OCI-LY7 (cell line): ENCODE measurements at regions not wholly inside any gene's neighbourhood (a gene's known extent, or its start where the extent isn't known, plus 50 kb on each side); places are given as distances from the start of the nearest gene placed in this dataset.

Source experiments
- BruUV-seq: library from RNA; stranded (reverse); fragments of 400-500 nt; replicated peaks from 2 replicates; lab custom pipeline; 2021; lab: Mats Ljungman, UMichigan
- CTCF ChIA-PET: fragments of 300-600 bp; sonication (Branson Sonifier 250); formaldehyde crosslinking; loops from one replicate; lab custom pipeline; 2022; ENCODE audit warnings: antibody characterized with exemption; ENCODE audit not compliant: unreplicated experiment; lab: Charles Lee
- POLR2A ChIA-PET: fragments of 300-600 bp; sonication (Branson Sonifier 250); formaldehyde crosslinking; loops from one replicate; lab custom pipeline; 2022; ENCODE audit warnings: antibody characterized with exemption; lab: Charles Lee
- DNase-seq: peaks from one replicate; pipeline ENCODE4 v3.0.0-alpha.2; 2015; ENCODE audit warnings: low spot score
- H2AFZ ChIP-seq: fragments of 200-600 bp; sonication (generic), shearing (Covaris generic); 2 replicates; pipeline ENCODE4 v1.6.1; 2014; ENCODE audit warnings: mild to moderate bottlenecking, antibody characterized with exemption, low read length, moderate library complexity
- H3K27ac ChIP-seq: fragments of 200-600 bp; sonication (generic); 2 replicates; pipeline ENCODE4 v1.5.1; 2014; ENCODE audit warnings: mixed run types, low read depth, mild to moderate bottlenecking, moderate library complexity, low read length, inconsistent platforms; ENCODE audit not compliant: poor library complexity, severe bottlenecking
- H3K36me3 ChIP-seq: fragments of 200-600 bp; sonication (generic); 2 replicates; pipeline ENCODE4 v1.6.1; 2014; ENCODE audit warnings: mild to moderate bottlenecking, antibody characterized with exemption, low read length, moderate library complexity, mixed read lengths; ENCODE audit not compliant: insufficient read depth
- H3K4me1 ChIP-seq: fragments of 200-600 bp; sonication (generic); 2 replicates; pipeline ENCODE4 v1.5.1; 2014; ENCODE audit warnings: mild to moderate bottlenecking, low read length; ENCODE audit not compliant: insufficient read depth, poor library complexity, severe bottlenecking
- H3K4me2 ChIP-seq: fragments of 200-600 bp; sonication (generic); 2 replicates; pipeline ENCODE4 v1.6.1; 2014; ENCODE audit warnings: mild to moderate bottlenecking, low read length
- H3K4me3 ChIP-seq: fragments of 200-600 bp; sonication (generic); 2 replicates; pipeline ENCODE4 v1.5.1; 2014; ENCODE audit warnings: mild to moderate bottlenecking, low read depth, low read length; ENCODE audit not compliant: poor library complexity, severe bottlenecking
- H3K79me2 ChIP-seq: fragments of 200-600 bp; sonication (generic); 2 replicates; pipeline ENCODE4 v1.6.1; 2016; ENCODE audit warnings: low read depth, mild to moderate bottlenecking, low read length, moderate library complexity, mixed read lengths; ENCODE audit not compliant: insufficient read depth
- H3K9me2 ChIP-seq: fragments of 200-600 bp; sonication (generic); 2 replicates; pipeline ENCODE4 v1.6.1; 2016; ENCODE audit warnings: mild to moderate bottlenecking, low read length, mixed read lengths; ENCODE audit not compliant: insufficient read depth
- H3K9me3 ChIP-seq: fragments of 200-600 bp; sonication (generic); 2 replicates; pipeline ENCODE4 v1.6.1; 2014; ENCODE audit warnings: mild to moderate bottlenecking, mixed run types, low read length, mixed read lengths
- H4K20me1 ChIP-seq: fragments of 200-600 bp; sonication (generic); 2 replicates; pipeline ENCODE4 v1.6.1; 2014; ENCODE audit warnings: mild to moderate bottlenecking, antibody characterized with exemption, low read length, moderate library complexity, mixed read lengths; ENCODE audit not compliant: insufficient read depth
- CTCF ChIP-seq: fragments of 200-600 bp; sonication (generic); conservative IDR thresholded peaks from 2 replicates; pipeline ENCODE4 v1.5.1; 2014; ENCODE audit warnings: mild to moderate bottlenecking, antibody characterized with exemption, low read length, moderate library complexity, mixed read lengths
- EZH2phosphoT487 ChIP-seq: fragments of 200-600 bp; sonication (generic); IDR thresholded peaks from 2 replicates; pipeline ENCODE4 v1.6.1; 2018; ENCODE audit warnings: low read depth, borderline replicate concordance, mild to moderate bottlenecking, mixed run types, antibody characterized with exemption, low read length, moderate library complexity, mixed read lengths
- intact Hi-C: fragments of 100-400 bp; cut with micrococcal nuclease; formaldehyde crosslinking; loops from one replicate; pipeline ENCODE4 v1.10.0; 2022; ENCODE audit not compliant: unreplicated experiment

GRCh38 chr16:64724339-64724738, 397.5 kb downstream of the CDH11 start:
- no peak overlapping the region for H3K27ac ChIP-seq
- no peaks in the 10 kb centered on the region for H3K36me3 ChIP-seq
- no TSS peak for BruUV-seq
- ChIA-PET POLR2A (interaction anchor here (1.3 kb wide), 1 partner anchor 24 kb away, joined by 3 read pairs; no protein-coding TSS in a partner anchor), CTCF (no interaction called here)
- H3K4me1 ChIP-seq = no peaks in the 10 kb centered on the region
- no peak overlapping the region for H3K4me3 ChIP-seq
- no peak overlapping the region for H3K4me2 ChIP-seq
- no peaks in the 10 kb centered on the region for H3K9me2 ChIP-seq
- H3K9me3 ChIP-seq = no peaks in the 10 kb centered on the region
- no peak for DNase-seq
- TF ChIP-seq CTCF = no peak
- no peak for TF ChIP-seq EZH2phosphoT487
- H3K79me2 ChIP-seq = no peaks in the 10 kb centered on the region
- H4K20me1 ChIP-seq = no peaks in the 10 kb centered on the region
- intact Hi-C loops = no loop called here
- H2AFZ ChIP-seq = no peak overlapping the region

GRCh38 chr16:64718486-64718885, 403.4 kb downstream of the CDH11 start:
- H3K36me3 ChIP-seq = no peaks in the 10 kb centered on the region
- H3K9me3 ChIP-seq = no peaks in the 10 kb centered on the region
- TF ChIP-seq CTCF (no peak), EZH2phosphoT487 (no peak)
- H3K4me2 ChIP-seq = no peak overlapping the region
- H3K4me3 ChIP-seq = no peak overlapping the region
- ChIA-PET CTCF (no interaction called here), POLR2A (no interaction called here)
- DNase-seq = no peak
- H3K27ac ChIP-seq = no peak overlapping the region
- BruUV-seq = no TSS peak
- H3K4me1 ChIP-seq = no peaks in the 10 kb centered on the region
- H3K79me2 ChIP-seq = no peaks in the 10 kb centered on the region
- intact Hi-C loops = no loop called here
- no peaks in the 10 kb centered on the region for H3K9me2 ChIP-seq
- no peaks in the 10 kb centered on the region for H4K20me1 ChIP-seq
- H2AFZ ChIP-seq = no peak overlapping the region

- DNase-seq = no peak
- no peaks in the 10 kb centered on the region for H3K9me2 ChIP-seq
- ChIA-PET POLR2A (no interaction called here), CTCF (no interaction called here)
- intact Hi-C loops = no loop called here
- no peak overlapping the region for H3K4me3 ChIP-seq
- no peaks in the 10 kb centered on the region for H3K36me3 ChIP-seq
- BruUV-seq = no TSS peak
- no peaks in the 10 kb centered on the region for H3K4me1 ChIP-seq
- TF ChIP-seq EZH2phosphoT487 (no peak), CTCF (no peak)
- H4K20me1 ChIP-seq = no peaks in the 10 kb centered on the region
- H3K27ac ChIP-seq = no peak overlapping the region
- H2AFZ ChIP-seq = no peak overlapping the region
- no peak overlapping the region for H3K4me2 ChIP-seq
- no peaks in the 10 kb centered on the region for H3K79me2 ChIP-seq
- H3K9me3 ChIP-seq = no peaks in the 10 kb centered on the region
Observed at GRCh38 chr16:64717871-64718270, 404.0 kb downstream of the CDH11 start.
